HepG2 (cell line): ENCODE measurements at regions not wholly inside any gene's neighbourhood (a gene's known extent, or its start where the extent isn't known, plus 50 kb on each side); places are given as distances from the start of the nearest gene placed in this dataset.

Experiments
- ATAC-seq: fragments of 200-7000 bp; cut with Tn5 transposase; 3 replicates; pipeline ENCODE4 v1.9.1; 2020; ENCODE audit warnings: mild to moderate bottlenecking, moderate library complexity
- BruUV-seq: library from RNA; stranded (reverse); fragments of 400-500 nt; replicated peaks from 2 replicates; lab custom pipeline; 2021; lab: Mats Ljungman, UMichigan
- CTCF ChIA-PET: fragments of 300-600 bp; formaldehyde crosslinking; extraction: SDS; loops from one replicate; lab custom pipeline; 2021; ENCODE audit warnings: low total read pairs, inconsistent platforms, low intra/inter-chr PET ratio; lab: Yijun Ruan, JAX
- POLR2A ChIA-PET: fragments of 350-600 bp; sonication (Branson Sonifier 250); formaldehyde crosslinking; loops from one replicate; lab custom pipeline; 2020; ENCODE audit warnings: antibody characterized with exemption, inconsistent platforms; lab: Yijun Ruan, JAX
- DNase-seq: peaks from one replicate; pipeline ENCODE4 v3.0.0-alpha.2; 2015; ENCODE audit warnings: low spot score
- FAIRE-seq: peaks from 3 replicates; lab custom pipeline; 2011; peaks lifted over from hg19 to GRCh38; lab: Jason Lieb, UNC
- H2AFZ ChIP-seq: one replicate; pipeline ENCODE4 v1.6.1; 2011; ENCODE audit warnings: low read length, inconsistent platforms
- H3K27ac ChIP-seq: fragments of 300-600 bp; 3 replicates; pipeline ENCODE4 v1.8.0; 2011; ENCODE audit warnings: mixed run types, mild to moderate bottlenecking, mixed read lengths, low read length, inconsistent platforms; ENCODE audit not compliant: insufficient read depth; ENCODE audit errors: extremely low read length
- H3K27me3 ChIP-seq, 2 experiments: fragments of 200-600 bp in 1 of 2; 2 replicates in 1 of 2; 3 replicates in 1 of 2; pipeline versions ENCODE4 v1.6.0 to v1.8.0; 2011; ENCODE audit warnings: low read length in 2 of 2, mild to moderate bottlenecking in 2 of 2, moderate library complexity in 2 of 2, inconsistent platforms in 1 of 2; ENCODE audit not compliant: insufficient read depth in 2 of 2, control insufficient read depth in 1 of 2
- H3K36me3 ChIP-seq, 2 experiments: fragments of 200-600 bp in 1 of 2; replicated peaks in 1 of 2; 2 replicates in 1 of 2; 3 replicates in 1 of 2; pipeline versions ENCODE4 v1.5.1 to v1.8.0; 2011; ENCODE audit warnings: low read length in 2 of 2, inconsistent platforms in 1 of 2; ENCODE audit not compliant: insufficient read depth in 2 of 2, control insufficient read depth in 1 of 2
- H3K4me1 ChIP-seq: 2 replicates; pipeline ENCODE4 v1.5.1; 2012; ENCODE audit warnings: low read length, inconsistent platforms; ENCODE audit not compliant: insufficient read depth
- H3K4me2 ChIP-seq: 2 replicates; pipeline ENCODE4 v1.6.0; 2011; ENCODE audit warnings: low read depth, low read length, inconsistent platforms
- H3K4me3 ChIP-seq, 3 experiments: fragments of 200-600 bp in 1 of 3; sonication (generic), shearing (Covaris generic) in 1 of 3; replicated peaks in 1 of 3; 2 replicates each; pipeline ENCODE4 v1.5.1; 2011 to 2016; ENCODE audit warnings: low read length in 3 of 3, inconsistent platforms in 2 of 3, low read depth in 2 of 3, mild to moderate bottlenecking in 2 of 3, control low read depth in 1 of 3, mixed read lengths in 1 of 3; ENCODE audit not compliant: insufficient read depth in 1 of 3
- H3K79me2 ChIP-seq: one replicate; pipeline ENCODE4 v1.6.1; 2011; ENCODE audit warnings: low read length, inconsistent platforms; ENCODE audit not compliant: insufficient read depth
- H3K9ac ChIP-seq: 2 replicates; pipeline ENCODE4 v1.6.0; 2011; ENCODE audit warnings: mild to moderate bottlenecking, low read depth, low read length, inconsistent platforms; ENCODE audit not compliant: insufficient read depth
- H3K9me3 ChIP-seq: 2 replicates; pipeline ENCODE4 v1.5.1; 2012; ENCODE audit warnings: mild to moderate bottlenecking, low read length
- H4K20me1 ChIP-seq: 2 replicates; pipeline ENCODE4 v1.6.0; 2011; ENCODE audit warnings: inconsistent platforms, mild to moderate bottlenecking, low read length, moderate library complexity; ENCODE audit not compliant: insufficient read depth
- CBX2 ChIP-seq, 2 experiments: fragments of 200-600 bp in 1 of 2; sonication (generic); formaldehyde crosslinking in 1 of 2; IDR thresholded peaks; 2 replicates each; pipeline versions ENCODE4 v1.7.0 to v1.8.1; 2018 to 2022; ENCODE audit warnings: low read depth in 2 of 2, low read length in 1 of 2, mild to moderate bottlenecking in 1 of 2, missing genetic modification reagents in 1 of 2
- FOSL1 ChIP-seq: sonication (generic); formaldehyde crosslinking; IDR thresholded peaks from 2 replicates; pipeline ENCODE4 v1.9.0; 2021; ENCODE audit warnings: missing genetic modification reagents, borderline replicate concordance
- FOXC1 ChIP-seq: sonication (generic); formaldehyde crosslinking; IDR thresholded peaks from 2 replicates; pipeline ENCODE4 v1.8.0; 2022; ENCODE audit warnings: mild to moderate bottlenecking, missing genetic modification reagents, borderline replicate concordance
- FOXK1 ChIP-seq: sonication (generic); formaldehyde crosslinking; IDR thresholded peaks from 2 replicates; pipeline ENCODE4 v1.4.0; 2020; ENCODE audit warnings: low read depth, missing genetic modification reagents, borderline replicate concordance
- GABPB1 ChIP-seq: IDR thresholded peaks from 2 replicates; pipeline ENCODE4 v1.6.1; 2016; ENCODE audit warnings: mild to moderate bottlenecking, missing genetic modification reagents, moderate library complexity, missing compliant biosample characterization
- GATAD2A ChIP-seq: IDR thresholded peaks from 2 replicates; pipeline ENCODE4 v1.6.1; 2016
- GFI1 ChIP-seq: sonication (generic); formaldehyde crosslinking; IDR thresholded peaks from 2 replicates; pipeline ENCODE4 v1.5.0; 2020; ENCODE audit warnings: missing genetic modification reagents, mild to moderate bottlenecking, borderline replicate concordance
- MED8 ChIP-seq: sonication (generic); formaldehyde crosslinking; IDR thresholded peaks from 2 replicates; pipeline ENCODE4 v1.8.1; 2023; ENCODE audit warnings: mild to moderate bottlenecking, missing genetic modification reagents; ENCODE audit not compliant: insufficient replicate concordance
- MTA1 ChIP-seq: sonication (generic); formaldehyde crosslinking; IDR thresholded peaks from 2 replicates; pipeline ENCODE4 v1.4.0; 2020; ENCODE audit warnings: missing genetic modification reagents, mild to moderate bottlenecking, borderline replicate concordance
- SAFB2 ChIP-seq: sonication (generic); formaldehyde crosslinking; IDR thresholded peaks from 2 replicates; pipeline ENCODE4 v1.5.1; 2020; ENCODE audit warnings: missing genetic modification reagents, low read depth, mild to moderate bottlenecking, borderline replicate concordance
- TEAD3 ChIP-seq: optimal IDR thresholded peaks from 2 replicates; pipeline ENCODE3; 2016; ENCODE audit warnings: borderline replicate concordance
- ZC3H4 ChIP-seq: sonication (generic); formaldehyde crosslinking; IDR thresholded peaks from 2 replicates; pipeline ENCODE4 v1.4.0; 2020; ENCODE audit warnings: missing genetic modification reagents, borderline replicate concordance
- ZFP36L1 ChIP-seq: sonication (generic); formaldehyde crosslinking; IDR thresholded peaks from 2 replicates; pipeline ENCODE4 v1.8.0; 2022; ENCODE audit warnings: mild to moderate bottlenecking, missing genetic modification reagents, moderate library complexity
- ZSCAN9 ChIP-seq: IDR thresholded peaks from 2 replicates; pipeline ENCODE4 v1.6.1; 2016; ENCODE audit warnings: borderline replicate concordance
- WGBS: methylation state at CpG from one replicate; pipeline ENCODE4 v1.1.6; 2017; ENCODE audit warnings: low lambda C conversion rate; 5-methylcytosine and 5-hydroxymethylcytosine counted together
- in situ Hi-C: cut with HindIII; loops from 2 replicates; pipeline ENCODE4 v1.10.0; 2017; ENCODE audit warnings: low pct_unique_long_range_greater_than_20kb; ENCODE audit not compliant: extremely low pct_ligation_motif_present
- intact Hi-C: fragments of 100-400 bp; cut with micrococcal nuclease; formaldehyde crosslinking; loops from one replicate; pipeline ENCODE4 v1.10.0; 2022; ENCODE audit not compliant: unreplicated experiment
- TF ChIP-seq, protein P1 (sequence below): sonication (generic); formaldehyde crosslinking; conservative IDR thresholded peaks from 2 replicates; pipeline ENCODE4 v1.4.0; 2020; ENCODE audit warnings: missing genetic modification reagents
- TF ChIP-seq, protein P2 (sequence below), 2 experiments: sonication (generic) in 1 of 2; formaldehyde crosslinking in 1 of 2; IDR thresholded peaks; 2 replicates each; pipeline versions ENCODE4 v1.6.1 to v1.9.0; 2014 to 2022; ENCODE audit warnings: antibody characterized with exemption in 1 of 2, borderline replicate concordance in 1 of 2, inconsistent platforms in 1 of 2, low read depth in 1 of 2, missing genetic modification reagents in 1 of 2

DNA sequence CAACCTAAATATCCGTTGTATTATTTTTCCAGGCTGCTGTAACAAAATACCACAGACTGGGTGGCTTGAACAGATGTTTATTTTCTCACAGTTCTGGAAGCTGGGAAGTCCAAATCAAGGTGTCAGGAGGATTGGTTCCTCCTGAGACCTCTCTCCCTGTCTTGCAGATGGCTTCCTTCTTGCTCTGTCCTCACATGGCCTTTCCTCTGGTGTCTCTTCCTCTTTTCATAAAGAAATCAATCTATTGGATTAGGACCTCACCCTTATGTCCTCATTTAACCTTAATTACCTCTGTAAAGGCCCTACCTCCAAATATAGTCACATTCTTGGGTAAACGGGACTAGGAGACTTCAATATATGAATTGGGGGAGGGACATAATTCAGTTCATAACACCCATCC lies 89.2 kb upstream of the PLCL2 start:
- no peak for DNase-seq
- WGBS = 2% methylated on average over 2 of the region's 2 CpGs
- Histone ChIP-seq H3K27me3 (no peaks in the 10 kb centered on the region), H3K9me3 (no peaks in the 10 kb centered on the region), H3K79me2 (no peaks in the 10 kb centered on the region), H3K27ac (no peak overlapping the region), H3K4me3 (no peak overlapping the region), H3K4me1 (no peaks in the 10 kb centered on the region), H3K36me3 (no peaks in the 10 kb centered on the region), H4K20me1 (no peaks in the 10 kb centered on the region), H2AFZ (no peak overlapping the region), H3K4me2 (no peak overlapping the region), H3K9ac (no peak overlapping the region)
- no peak for FAIRE-seq
- in situ Hi-C loops = no loop called here
- POLR2A ChIA-PET = no interaction called here
- ATAC-seq = no peak
- no TSS peak for BruUV-seq
- intact Hi-C loops = no loop called here
- CTCF ChIA-PET = no interaction called here
- TF ChIP-seq GFI1 (CRISPR knock-in tag) (no peak), SAFB2 (CRISPR knock-in tag) (no peak), CBX2 (IDR thresholded peaks at IDR 0.05; ENCODE audit: low read depth, low read length) (no peak), CBX2 (CRISPR knock-in tag; IDR thresholded peaks at IDR 0.05; ENCODE audit: low read depth) (no peak), TEAD3 (CRISPR knock-in tag) (no peak), ZSCAN9 (CRISPR knock-in tag) (no peak), MTA1 (no peak), FOXK1 (no peak), GATAD2A (CRISPR knock-in tag) (no peak), ZFP36L1 (CRISPR knock-in tag) (no peak), MED8 (no peak), FOSL1 (CRISPR knock-in tag) (no peak), GABPB1 (no peak), FOXC1 (no peak), ZC3H4 (no peak)
- TF ChIP-seq, protein P1, sequence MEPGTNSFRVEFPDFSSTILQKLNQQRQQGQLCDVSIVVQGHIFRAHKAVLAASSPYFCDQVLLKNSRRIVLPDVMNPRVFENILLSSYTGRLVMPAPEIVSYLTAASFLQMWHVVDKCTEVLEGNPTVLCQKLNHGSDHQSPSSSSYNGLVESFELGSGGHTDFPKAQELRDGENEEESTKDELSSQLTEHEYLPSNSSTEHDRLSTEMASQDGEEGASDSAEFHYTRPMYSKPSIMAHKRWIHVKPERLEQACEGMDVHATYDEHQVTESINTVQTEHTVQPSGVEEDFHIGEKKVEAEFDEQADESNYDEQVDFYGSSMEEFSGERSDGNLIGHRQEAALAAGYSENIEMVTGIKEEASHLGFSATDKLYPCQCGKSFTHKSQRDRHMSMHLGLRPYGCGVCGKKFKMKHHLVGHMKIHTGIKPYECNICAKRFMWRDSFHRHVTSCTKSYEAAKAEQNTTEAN = no peak
- TF ChIP-seq, protein P2, sequence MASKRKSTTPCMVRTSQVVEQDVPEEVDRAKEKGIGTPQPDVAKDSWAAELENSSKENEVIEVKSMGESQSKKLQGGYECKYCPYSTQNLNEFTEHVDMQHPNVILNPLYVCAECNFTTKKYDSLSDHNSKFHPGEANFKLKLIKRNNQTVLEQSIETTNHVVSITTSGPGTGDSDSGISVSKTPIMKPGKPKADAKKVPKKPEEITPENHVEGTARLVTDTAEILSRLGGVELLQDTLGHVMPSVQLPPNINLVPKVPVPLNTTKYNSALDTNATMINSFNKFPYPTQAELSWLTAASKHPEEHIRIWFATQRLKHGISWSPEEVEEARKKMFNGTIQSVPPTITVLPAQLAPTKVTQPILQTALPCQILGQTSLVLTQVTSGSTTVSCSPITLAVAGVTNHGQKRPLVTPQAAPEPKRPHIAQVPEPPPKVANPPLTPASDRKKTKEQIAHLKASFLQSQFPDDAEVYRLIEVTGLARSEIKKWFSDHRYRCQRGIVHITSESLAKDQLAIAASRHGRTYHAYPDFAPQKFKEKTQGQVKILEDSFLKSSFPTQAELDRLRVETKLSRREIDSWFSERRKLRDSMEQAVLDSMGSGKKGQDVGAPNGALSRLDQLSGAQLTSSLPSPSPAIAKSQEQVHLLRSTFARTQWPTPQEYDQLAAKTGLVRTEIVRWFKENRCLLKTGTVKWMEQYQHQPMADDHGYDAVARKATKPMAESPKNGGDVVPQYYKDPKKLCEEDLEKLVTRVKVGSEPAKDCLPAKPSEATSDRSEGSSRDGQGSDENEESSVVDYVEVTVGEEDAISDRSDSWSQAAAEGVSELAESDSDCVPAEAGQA (IDR thresholded peaks at IDR 0.05; ENCODE audit: low read depth) = no peak
- TF ChIP-seq, protein P2 (CRISPR knock-in tag; IDR thresholded peaks at IDR 0.05; ENCODE audit: borderline replicate concordance) = no peak
